ENCODE measurements at regions not wholly inside any gene's neighbourhood (a gene's known extent, or its start where the extent isn't known, plus 50 kb on each side); places are given as distances from the start of the nearest gene placed in this dataset.

DNA sequence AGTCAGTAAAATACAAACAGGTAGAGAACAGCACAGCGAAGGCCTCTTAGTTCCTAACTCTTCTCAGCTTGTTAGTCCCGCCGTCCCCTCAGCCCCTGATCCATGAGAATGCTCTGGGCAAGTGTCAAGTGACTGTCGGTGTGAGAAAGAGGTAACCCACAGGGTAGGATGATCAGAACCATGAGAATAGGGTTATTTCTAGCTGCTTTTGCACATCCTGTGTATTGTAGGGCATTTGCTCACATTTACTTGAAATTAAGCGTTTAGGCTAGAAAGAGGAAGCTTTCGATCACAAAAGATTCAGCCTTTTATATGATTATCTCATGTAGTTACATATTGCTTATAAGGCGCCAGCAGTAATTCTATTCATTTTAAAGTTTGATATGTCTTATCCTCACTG lies 103.0 kb upstream of the PDE10A start:
- no peak for TF ChIP-seq POLR2AphosphoS5 (IDR thresholded peaks at IDR 0.05; ENCODE audit: low read depth)
- TF ChIP-seq, protein P1, sequence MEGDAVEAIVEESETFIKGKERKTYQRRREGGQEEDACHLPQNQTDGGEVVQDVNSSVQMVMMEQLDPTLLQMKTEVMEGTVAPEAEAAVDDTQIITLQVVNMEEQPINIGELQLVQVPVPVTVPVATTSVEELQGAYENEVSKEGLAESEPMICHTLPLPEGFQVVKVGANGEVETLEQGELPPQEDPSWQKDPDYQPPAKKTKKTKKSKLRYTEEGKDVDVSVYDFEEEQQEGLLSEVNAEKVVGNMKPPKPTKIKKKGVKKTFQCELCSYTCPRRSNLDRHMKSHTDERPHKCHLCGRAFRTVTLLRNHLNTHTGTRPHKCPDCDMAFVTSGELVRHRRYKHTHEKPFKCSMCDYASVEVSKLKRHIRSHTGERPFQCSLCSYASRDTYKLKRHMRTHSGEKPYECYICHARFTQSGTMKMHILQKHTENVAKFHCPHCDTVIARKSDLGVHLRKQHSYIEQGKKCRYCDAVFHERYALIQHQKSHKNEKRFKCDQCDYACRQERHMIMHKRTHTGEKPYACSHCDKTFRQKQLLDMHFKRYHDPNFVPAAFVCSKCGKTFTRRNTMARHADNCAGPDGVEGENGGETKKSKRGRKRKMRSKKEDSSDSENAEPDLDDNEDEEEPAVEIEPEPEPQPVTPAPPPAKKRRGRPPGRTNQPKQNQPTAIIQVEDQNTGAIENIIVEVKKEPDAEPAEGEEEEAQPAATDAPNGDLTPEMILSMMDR (IDR thresholded peaks at IDR 0.05; ENCODE audit: insufficient read depth, low read length) = no peak
- TF ChIP-seq GABPA (IDR thresholded peaks at IDR 0.05; ENCODE audit: low read depth) = no peak

Measured in HL-60 (cell line).